B cell (primary cell): ENCODE measurements at regions not wholly inside any gene's neighbourhood (a gene's known extent, or its start where the extent isn't known, plus 50 kb on each side); places are given as distances from the start of the nearest gene placed in this dataset.

Source experiments
- ATAC-seq: fragments of 200-7000 bp; cut with Tn5 transposase; one replicate; pipeline ENCODE4 v1.10.0; 2021; ENCODE audit warnings: low read depth, mild to moderate bottlenecking, moderate number of reproducible peaks, moderate library complexity
- CTCF ChIA-PET: fragments of 350-600 bp; sonication (Branson Sonifier 250); formaldehyde crosslinking; loops from one replicate; lab custom pipeline; 2021; ENCODE audit warnings: antibody characterized with exemption, inconsistent platforms; lab: Charles Lee
- POLR2A ChIA-PET: fragments of 350-600 bp; sonication (Branson Sonifier 250); formaldehyde crosslinking; loops from one replicate; lab custom pipeline; 2021; ENCODE audit warnings: antibody characterized with exemption; lab: Charles Lee
- DNase-seq: peaks from one replicate; pipeline ENCODE4 v3.0.0; 2013
- H2AFZ ChIP-seq: 2 replicates; pipeline ENCODE4 v1.6.1; 2012; ENCODE audit warnings: mild to moderate bottlenecking, low read depth, low read length; ENCODE audit not compliant: insufficient read depth, poor library complexity, severe bottlenecking
- H3K27ac ChIP-seq, 2 donors: 1 replicate in 1 of 2; 2 replicates in 1 of 2; pipeline ENCODE4 v1.5.1; 2012 to 2013; ENCODE audit warnings: low read length in 2 of 2, mild to moderate bottlenecking in 2 of 2, moderate library complexity in 1 of 2
- H3K27me3 ChIP-seq, 4 experiments: fragments of 200-600 bp in 1 of 4; sonication (generic) in 1 of 4; replicated peaks in 1 of 4; 1 replicate in 2 of 4; 2 replicates in 2 of 4; pipeline versions ENCODE4 v1.6.1 to v1.7.0; 2013 to 2016; ENCODE audit warnings: low read length in 3 of 4, mild to moderate bottlenecking in 2 of 4, mixed read lengths in 1 of 4, moderate library complexity in 1 of 4; ENCODE audit not compliant: insufficient read depth in 4 of 4, control insufficient read depth in 3 of 4; ENCODE audit errors: control extremely low read depth in 1 of 4
- H3K36me3 ChIP-seq, 2 experiments: replicated peaks in 1 of 2; 1 replicate in 1 of 2; 2 replicates in 1 of 2; pipeline versions ENCODE4 v1.6.1 to v1.7.1; 2013; ENCODE audit warnings: low read length in 1 of 2; ENCODE audit not compliant: insufficient read depth in 2 of 2, control insufficient read depth in 1 of 2; ENCODE audit errors: control extremely low read depth in 1 of 2, extremely low read depth in 1 of 2
- H3K4me1 ChIP-seq, 2 donors: fragments of 200-600 bp in 1 of 2; sonication (generic) in 1 of 2; 1 replicate in 1 of 2; 2 replicates in 1 of 2; pipeline versions ENCODE4 v1.5.1 to v1.6.1; 2013 to 2017; ENCODE audit warnings: low read length in 2 of 2; ENCODE audit not compliant: control insufficient read depth in 2 of 2, insufficient read depth in 2 of 2
- H3K4me2 ChIP-seq: replicated peaks from 2 replicates; pipeline ENCODE3; 2012; ENCODE audit warnings: mild to moderate bottlenecking, low read depth, low read length; ENCODE audit not compliant: poor library complexity, severe bottlenecking
- H3K4me3 ChIP-seq, 5 experiments: fragments of 200-600 bp in 1 of 5; sonication (generic) in 1 of 5; 1 replicate in 3 of 5; 2 replicates in 2 of 5; pipeline versions ENCODE4 v1.5.1 to v1.7.0; 2011 to 2016; ENCODE audit warnings: low read length in 4 of 5, mild to moderate bottlenecking in 4 of 5, low read depth in 2 of 5, control low read depth in 1 of 5, moderate library complexity in 1 of 5; ENCODE audit not compliant: insufficient read depth in 1 of 5; ENCODE audit errors: control extremely low read depth in 1 of 5, extremely low read depth in 1 of 5
- H3K79me2 ChIP-seq: fragments of 200-600 bp; sonication (generic); one replicate; pipeline ENCODE4 v1.6.0; 2016; ENCODE audit warnings: low read length; ENCODE audit not compliant: control insufficient read depth, insufficient read depth
- H3K9ac ChIP-seq: fragments of 200-600 bp; sonication (generic); 2 replicates; pipeline ENCODE4 v1.6.1; 2017; ENCODE audit warnings: mild to moderate bottlenecking, low read length, moderate library complexity
- H3K9me3 ChIP-seq, 3 donors: one replicate each; pipeline versions ENCODE4 v1.6.1 to v1.7.1; 2013; ENCODE audit warnings: low read length in 2 of 3; ENCODE audit not compliant: control insufficient read depth in 2 of 3, insufficient read depth in 1 of 3; ENCODE audit errors: control extremely low read depth in 1 of 3
- H4K20me1 ChIP-seq: 2 replicates; pipeline ENCODE4 v1.6.0; 2012; ENCODE audit warnings: mild to moderate bottlenecking, low read length; ENCODE audit not compliant: insufficient read depth, control insufficient read depth, poor library complexity, severe bottlenecking
- H3K27ac Mint-ChIP-seq: one replicate; pipeline ENCODE4 v1.8.0; 2021; ENCODE audit warnings: mixed read lengths
- H3K27me3 Mint-ChIP-seq: one replicate; pipeline ENCODE4 v1.8.0; 2021; ENCODE audit warnings: mixed read lengths
- H3K4me1 Mint-ChIP-seq: one replicate; pipeline ENCODE4 v1.8.0; 2021; ENCODE audit warnings: mixed read lengths
- H3K4me3 Mint-ChIP-seq: one replicate; pipeline ENCODE4 v1.8.0; 2021; ENCODE audit warnings: mixed read lengths
- H3K9me3 Mint-ChIP-seq: one replicate; pipeline ENCODE4 v1.8.0; 2022; ENCODE audit warnings: mixed read lengths; ENCODE audit not compliant: insufficient read depth
- CTCF ChIP-seq: fragments of 200-600 bp; IDR thresholded peaks from one replicate; pipeline ENCODE4 v1.8.0; 2022; ENCODE audit warnings: antibody characterized with exemption, mild to moderate bottlenecking
- EZH2 ChIP-seq: IDR thresholded peaks from 2 replicates; pipeline ENCODE4 v1.6.1; 2012; ENCODE audit warnings: borderline replicate concordance, low read depth, mild to moderate bottlenecking, moderate library complexity, low read length; ENCODE audit not compliant: insufficient read depth, poor library complexity, severe bottlenecking
- WGBS: methylation state at CpG from one replicate; pipeline ENCODE4 v1.1.5; 2013; ENCODE audit warnings: missing lambda C conversion rate; ENCODE audit not compliant: insufficient coverage; 5-methylcytosine and 5-hydroxymethylcytosine counted together
- intact Hi-C: fragments of 100-400 bp; cut with micrococcal nuclease; formaldehyde crosslinking; loops from one replicate; pipeline ENCODE4 v1.10.0; 2022

GRCh38 chr5:13382232-13382631 lies 562.3 kb downstream of the DNAH5 start:
- TF ChIP-seq EZH2, result no peak
- TF ChIP-seq CTCF, result no peak
- Histone ChIP-seq H3K27me3 (no peaks in the 10 kb centered on the region), H4K20me1 (no peaks in the 10 kb centered on the region), H3K9me3 (peaks cover 0 to 17% (median 0%) of the 10 kb centered on the region in 3 donors), H3K36me3 (no peaks in the 10 kb centered on the region), H3K9ac (no peak overlapping the region), H3K79me2 (no peaks in the 10 kb centered on the region), H3K4me2 (no peak overlapping the region), H3K27ac (no peak overlapping the region), H3K4me1 (no peaks in the 10 kb centered on the region), H2AFZ (no peak overlapping the region), H3K4me3 (no peak overlapping the region)
- intact Hi-C loops, result no loop called here
- 83% methylated on average over 3 of the region's 3 CpGs for WGBS
- no peak for DNase-seq
- no peak for ATAC-seq
- peaks cover 12% of the 10 kb centered on the region for H3K9me3 Mint-ChIP-seq
- no peaks in the 10 kb centered on the region for H3K4me1 Mint-ChIP-seq
- ChIA-PET POLR2A (no interaction called here), CTCF (no interaction called here)
- H3K27me3 Mint-ChIP-seq, result no peaks in the 10 kb centered on the region
- no peak overlapping the region for H3K27ac Mint-ChIP-seq
- no peak overlapping the region for H3K4me3 Mint-ChIP-seq

GRCh38 chr5:13378091-13378490 lies 566.4 kb downstream of the DNAH5 start:
- Histone ChIP-seq H3K4me2 (no peak overlapping the region), H3K27ac (no peak overlapping the region), H4K20me1 (no peaks in the 10 kb centered on the region), H3K36me3 (no peaks in the 10 kb centered on the region), H3K9ac (no peak overlapping the region), H3K4me1 (no peaks in the 10 kb centered on the region), H3K27me3 (no peaks in the 10 kb centered on the region), H2AFZ (no peak overlapping the region), H3K9me3 (peaks cover 0 to 17% (median 0%) of the 10 kb centered on the region in 3 donors), H3K79me2 (no peaks in the 10 kb centered on the region), H3K4me3 (no peak overlapping the region)
- TF ChIP-seq EZH2 (no peak), CTCF (no peak)
- CTCF ChIA-PET, result no interaction called here
- DNase-seq (no peak), ATAC-seq (no peak)
- WGBS, result 100% methylated on average over 2 of the region's 4 CpGs
- intact Hi-C loops, result no loop called here
- Mint-ChIP-seq H3K27ac (no peak overlapping the region), H3K27me3 (no peaks in the 10 kb centered on the region), H3K4me1 (no peaks in the 10 kb centered on the region), H3K9me3 (peaks cover 5% of the 10 kb centered on the region), H3K4me3 (no peak overlapping the region)
- POLR2A ChIA-PET, result no interaction called here
